ENCODE measurements at regions not wholly inside any gene's neighbourhood (a gene's known extent, or its start where the extent isn't known, plus 50 kb on each side); places are given as distances from the start of the nearest gene placed in this dataset.

DNA sequence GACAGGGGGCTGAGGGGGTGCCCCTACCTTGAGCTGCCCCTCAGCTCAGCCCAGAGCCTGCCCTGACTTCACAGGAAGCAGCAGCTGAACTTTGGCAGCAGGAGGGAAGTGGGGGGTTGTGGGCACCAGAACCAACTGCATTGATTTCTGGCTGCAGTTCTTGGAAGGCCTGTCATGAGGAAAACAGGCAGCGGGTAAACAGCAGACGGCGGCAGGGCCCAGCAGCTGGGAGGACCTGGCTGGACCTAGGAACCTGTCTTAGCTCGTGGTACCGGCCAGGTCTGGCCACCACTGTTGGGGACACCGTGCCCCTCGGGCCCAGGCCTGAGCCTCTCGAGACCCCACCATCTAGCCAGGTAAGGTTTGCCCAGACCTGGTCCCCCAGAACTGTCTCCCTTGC, 154.2 kb upstream of the MYL2 start:
- DNase-seq (ENCODE audit: low read depth in 1 of 2, low spot score in 1 of 2) = no peak
- H3K4me3 ChIP-seq (replicated peaks; ENCODE audit: insufficient read depth, low read length) = no peak overlapping the region
- TF ChIP-seq SPI1 (IDR thresholded peaks at IDR 0.05; ENCODE audit: borderline replicate concordance, low read depth) (no peak), POLR2AphosphoS5 (IDR thresholded peaks at IDR 0.05; ENCODE audit: low read depth) (no peak), GABPA (IDR thresholded peaks at IDR 0.05; ENCODE audit: low read depth) (no peak)
- TF ChIP-seq, protein P1, sequence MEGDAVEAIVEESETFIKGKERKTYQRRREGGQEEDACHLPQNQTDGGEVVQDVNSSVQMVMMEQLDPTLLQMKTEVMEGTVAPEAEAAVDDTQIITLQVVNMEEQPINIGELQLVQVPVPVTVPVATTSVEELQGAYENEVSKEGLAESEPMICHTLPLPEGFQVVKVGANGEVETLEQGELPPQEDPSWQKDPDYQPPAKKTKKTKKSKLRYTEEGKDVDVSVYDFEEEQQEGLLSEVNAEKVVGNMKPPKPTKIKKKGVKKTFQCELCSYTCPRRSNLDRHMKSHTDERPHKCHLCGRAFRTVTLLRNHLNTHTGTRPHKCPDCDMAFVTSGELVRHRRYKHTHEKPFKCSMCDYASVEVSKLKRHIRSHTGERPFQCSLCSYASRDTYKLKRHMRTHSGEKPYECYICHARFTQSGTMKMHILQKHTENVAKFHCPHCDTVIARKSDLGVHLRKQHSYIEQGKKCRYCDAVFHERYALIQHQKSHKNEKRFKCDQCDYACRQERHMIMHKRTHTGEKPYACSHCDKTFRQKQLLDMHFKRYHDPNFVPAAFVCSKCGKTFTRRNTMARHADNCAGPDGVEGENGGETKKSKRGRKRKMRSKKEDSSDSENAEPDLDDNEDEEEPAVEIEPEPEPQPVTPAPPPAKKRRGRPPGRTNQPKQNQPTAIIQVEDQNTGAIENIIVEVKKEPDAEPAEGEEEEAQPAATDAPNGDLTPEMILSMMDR (IDR thresholded peaks at IDR 0.05; ENCODE audit: insufficient read depth, low read length) = no peak
- TF ChIP-seq, protein P2, sequence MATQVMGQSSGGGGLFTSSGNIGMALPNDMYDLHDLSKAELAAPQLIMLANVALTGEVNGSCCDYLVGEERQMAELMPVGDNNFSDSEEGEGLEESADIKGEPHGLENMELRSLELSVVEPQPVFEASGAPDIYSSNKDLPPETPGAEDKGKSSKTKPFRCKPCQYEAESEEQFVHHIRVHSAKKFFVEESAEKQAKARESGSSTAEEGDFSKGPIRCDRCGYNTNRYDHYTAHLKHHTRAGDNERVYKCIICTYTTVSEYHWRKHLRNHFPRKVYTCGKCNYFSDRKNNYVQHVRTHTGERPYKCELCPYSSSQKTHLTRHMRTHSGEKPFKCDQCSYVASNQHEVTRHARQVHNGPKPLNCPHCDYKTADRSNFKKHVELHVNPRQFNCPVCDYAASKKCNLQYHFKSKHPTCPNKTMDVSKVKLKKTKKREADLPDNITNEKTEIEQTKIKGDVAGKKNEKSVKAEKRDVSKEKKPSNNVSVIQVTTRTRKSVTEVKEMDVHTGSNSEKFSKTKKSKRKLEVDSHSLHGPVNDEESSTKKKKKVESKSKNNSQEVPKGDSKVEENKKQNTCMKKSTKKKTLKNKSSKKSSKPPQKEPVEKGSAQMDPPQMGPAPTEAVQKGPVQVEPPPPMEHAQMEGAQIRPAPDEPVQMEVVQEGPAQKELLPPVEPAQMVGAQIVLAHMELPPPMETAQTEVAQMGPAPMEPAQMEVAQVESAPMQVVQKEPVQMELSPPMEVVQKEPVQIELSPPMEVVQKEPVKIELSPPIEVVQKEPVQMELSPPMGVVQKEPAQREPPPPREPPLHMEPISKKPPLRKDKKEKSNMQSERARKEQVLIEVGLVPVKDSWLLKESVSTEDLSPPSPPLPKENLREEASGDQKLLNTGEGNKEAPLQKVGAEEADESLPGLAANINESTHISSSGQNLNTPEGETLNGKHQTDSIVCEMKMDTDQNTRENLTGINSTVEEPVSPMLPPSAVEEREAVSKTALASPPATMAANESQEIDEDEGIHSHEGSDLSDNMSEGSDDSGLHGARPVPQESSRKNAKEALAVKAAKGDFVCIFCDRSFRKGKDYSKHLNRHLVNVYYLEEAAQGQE (IDR thresholded peaks at IDR 0.05; ENCODE audit: insufficient replicate concordance, low read depth) = no peak
- H3K27ac ChIP-seq (replicated peaks) = no peak overlapping the region
- no peaks in the 10 kb centered on the region for H3K27me3 ChIP-seq (ENCODE audit: insufficient read depth, poor library complexity, severe bottlenecking)

DNA sequence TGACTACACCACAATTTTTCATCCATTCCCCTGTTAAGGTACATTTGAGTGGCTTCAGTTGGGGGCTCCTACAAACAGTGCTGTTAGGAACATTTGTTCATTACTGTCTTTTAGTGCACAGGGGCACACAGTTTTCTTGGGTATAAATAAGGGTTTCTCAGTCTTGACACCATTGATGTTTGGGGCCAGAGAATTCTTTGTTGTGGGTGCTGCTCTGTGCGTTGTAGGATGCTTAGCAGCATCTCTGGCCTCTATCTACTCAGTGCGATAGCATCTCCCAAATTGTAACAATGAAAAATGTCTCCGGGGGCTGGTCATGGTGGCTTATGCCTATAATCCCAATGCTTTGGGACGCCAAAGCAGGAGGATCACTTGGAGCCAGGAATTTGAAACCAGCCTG, 153.0 kb upstream of the MYL2 start:
- TF ChIP-seq, protein P1 (IDR thresholded peaks at IDR 0.05; ENCODE audit: insufficient read depth, low read length) = no peak
- TF ChIP-seq, protein P2 (IDR thresholded peaks at IDR 0.05; ENCODE audit: insufficient replicate concordance, low read depth) = no peak
- TF ChIP-seq GABPA (IDR thresholded peaks at IDR 0.05; ENCODE audit: low read depth) = no peak
- no peak for TF ChIP-seq SPI1 (IDR thresholded peaks at IDR 0.05; ENCODE audit: borderline replicate concordance, low read depth)
- no peak for TF ChIP-seq POLR2AphosphoS5 (IDR thresholded peaks at IDR 0.05; ENCODE audit: low read depth)
- Histone ChIP-seq H3K27me3 (ENCODE audit: insufficient read depth, poor library complexity, severe bottlenecking) (no peaks in the 10 kb centered on the region), H3K27ac (replicated peaks) (no peak overlapping the region), H3K4me3 (replicated peaks; ENCODE audit: insufficient read depth, low read length) (no peak overlapping the region)
- DNase-seq (ENCODE audit: low read depth in 1 of 2, low spot score in 1 of 2) = no peak

DNA sequence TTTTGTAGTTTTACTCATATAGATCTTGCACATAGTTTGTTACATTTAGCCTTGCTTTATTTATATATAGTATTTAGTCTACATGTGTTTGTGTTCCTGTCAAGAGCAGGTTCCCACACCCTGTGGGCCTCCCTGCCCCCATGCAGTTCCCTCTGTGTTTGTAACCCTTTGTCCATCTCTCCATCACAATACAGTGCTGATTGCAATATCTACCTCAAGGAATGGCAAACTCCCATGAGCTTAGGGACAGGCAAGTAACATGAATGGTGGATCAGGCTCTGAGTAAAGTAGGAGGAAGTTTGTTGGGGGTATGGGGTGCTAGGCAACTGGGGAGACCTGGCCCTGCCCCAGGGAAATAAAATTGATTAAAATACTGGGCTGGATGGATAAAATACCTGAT, 151.9 kb upstream of the MYL2 start:
- TF ChIP-seq, protein P2 (IDR thresholded peaks at IDR 0.05; ENCODE audit: insufficient replicate concordance, low read depth) = no peak
- TF ChIP-seq, protein P1 (IDR thresholded peaks at IDR 0.05; ENCODE audit: insufficient read depth, low read length) = no peak
- no peak for TF ChIP-seq POLR2AphosphoS5 (IDR thresholded peaks at IDR 0.05; ENCODE audit: low read depth)
- TF ChIP-seq SPI1 (IDR thresholded peaks at IDR 0.05; ENCODE audit: borderline replicate concordance, low read depth) = no peak
- no peak for TF ChIP-seq GABPA (IDR thresholded peaks at IDR 0.05; ENCODE audit: low read depth)
- Histone ChIP-seq H3K4me3 (replicated peaks; ENCODE audit: insufficient read depth, low read length) (no peak overlapping the region), H3K27me3 (ENCODE audit: insufficient read depth, poor library complexity, severe bottlenecking) (no peaks in the 10 kb centered on the region), H3K27ac (replicated peaks) (no peak overlapping the region)
- DNase-seq (ENCODE audit: low read depth in 1 of 2, low spot score in 1 of 2) = no peak

All from HL-60 (cell line).